NCI-H128 (cell line): ENCODE measurements at regions not wholly inside any gene's neighbourhood (a gene's known extent, or its start where the extent isn't known, plus 50 kb on each side); places are given as distances from the start of the nearest gene placed in this dataset.

Experiments
- DNase-seq: peaks from one replicate; lab custom pipeline; 2025; ENCODE audit not compliant: unreplicated experiment; lab: John Stamatoyannopoulos, UW

GRCh38 chr10:59082249-59082648, 94.2 kb upstream of the PHYHIPL start:
- DNase-seq: no peak

- no peak for DNase-seq
These were observed 91.4 kb upstream of the PHYHIPL start for GRCh38 chr10:59085054-59085453.

GRCh38 chr10:59085711-59086502, 90.5 kb upstream of the PHYHIPL start:
- no peak for DNase-seq

GRCh38 chr10:59087486-59087885, 89.0 kb upstream of the PHYHIPL start:
- no peak for DNase-seq

DNA sequence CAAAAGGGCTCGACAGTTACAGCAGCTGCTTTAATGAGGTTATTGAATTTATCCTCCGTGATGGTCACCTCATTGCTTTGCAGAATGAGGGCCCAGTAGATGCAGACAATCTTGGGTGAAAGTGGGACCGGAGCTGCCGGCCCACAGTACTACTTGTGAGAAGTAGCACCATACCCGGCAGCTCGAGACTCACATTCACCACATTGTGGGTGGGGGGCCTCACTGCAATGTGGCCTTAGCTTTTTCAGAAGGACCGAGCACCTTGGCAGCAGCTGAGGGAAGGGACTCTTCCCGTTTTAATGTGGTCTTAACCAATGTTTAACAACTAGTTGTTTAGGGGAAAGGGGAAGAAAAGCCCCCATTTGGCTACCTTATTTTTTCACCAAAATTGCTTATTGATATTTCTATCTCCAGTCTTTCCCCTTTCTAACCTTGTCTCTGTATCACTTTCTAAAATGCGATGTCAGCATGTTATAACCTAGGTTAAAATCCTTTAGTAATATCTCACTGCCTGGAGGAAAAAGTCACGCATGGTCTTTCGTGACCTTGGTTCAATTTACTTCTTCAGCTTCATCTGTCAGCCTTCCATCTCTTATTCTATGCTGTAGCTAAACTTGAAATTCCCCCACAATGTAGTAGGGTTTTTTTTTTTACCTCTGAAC, 87.4 kb upstream of the PHYHIPL start:
- DNase-seq: no peak

DNA sequence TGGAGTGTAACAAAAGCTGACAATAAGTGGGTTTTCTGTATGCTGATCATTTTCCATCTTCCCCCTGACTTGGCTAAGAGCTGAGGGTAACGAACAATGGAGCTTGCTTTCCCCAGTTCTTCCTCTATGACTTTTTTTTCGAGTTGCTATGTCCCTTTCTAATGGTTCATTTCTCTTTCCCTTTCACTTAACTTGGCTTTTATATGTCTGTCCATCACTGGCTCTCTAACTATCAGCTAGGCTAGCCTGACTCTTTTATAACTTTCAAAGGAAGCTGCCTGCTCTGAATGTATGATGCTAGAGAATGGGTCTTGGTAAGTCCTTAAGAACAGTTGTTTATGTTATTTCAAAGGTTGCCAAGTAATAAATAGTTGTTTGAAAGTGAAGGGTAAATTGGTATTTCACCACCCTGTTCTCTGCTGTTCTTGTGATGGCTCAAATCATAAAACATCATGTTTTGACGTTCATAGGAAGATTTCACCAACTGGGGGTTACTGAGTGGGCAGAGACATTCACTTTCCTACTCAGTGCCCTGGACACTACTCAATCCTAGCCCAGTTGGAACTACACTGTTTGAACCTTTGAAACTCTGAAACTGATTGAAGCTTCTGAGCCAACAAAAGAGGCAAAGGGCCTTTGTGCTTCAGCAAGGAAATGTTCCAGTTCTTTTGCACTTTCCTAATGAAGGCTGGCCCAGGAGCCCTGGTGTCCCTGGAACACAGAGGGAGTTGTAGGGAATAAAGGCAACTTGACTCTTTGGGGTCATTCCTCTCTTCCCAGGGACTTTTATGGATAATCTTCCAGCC, 85.4 kb upstream of the PHYHIPL start:
- no peak for DNase-seq

DNA sequence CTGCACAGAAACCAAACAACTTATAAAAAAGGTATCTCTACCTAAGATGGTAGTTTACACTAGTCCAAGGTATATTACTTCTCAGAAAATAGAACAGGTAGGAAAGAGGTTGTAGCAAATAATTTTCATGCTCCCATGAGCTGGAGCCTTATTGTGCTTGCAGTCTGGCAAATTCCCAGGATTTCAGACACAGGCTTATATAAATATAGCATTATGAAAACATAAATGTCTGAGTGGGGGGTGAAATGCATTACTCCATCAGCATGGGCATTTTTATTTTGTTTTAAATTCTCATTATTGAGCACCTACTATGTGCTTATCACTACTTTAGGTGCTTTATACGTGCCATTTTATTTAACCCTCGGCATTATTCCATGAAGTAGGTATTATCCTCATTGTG, 83.0 kb upstream of the PHYHIPL start:
- DNase-seq: no peak

DNA sequence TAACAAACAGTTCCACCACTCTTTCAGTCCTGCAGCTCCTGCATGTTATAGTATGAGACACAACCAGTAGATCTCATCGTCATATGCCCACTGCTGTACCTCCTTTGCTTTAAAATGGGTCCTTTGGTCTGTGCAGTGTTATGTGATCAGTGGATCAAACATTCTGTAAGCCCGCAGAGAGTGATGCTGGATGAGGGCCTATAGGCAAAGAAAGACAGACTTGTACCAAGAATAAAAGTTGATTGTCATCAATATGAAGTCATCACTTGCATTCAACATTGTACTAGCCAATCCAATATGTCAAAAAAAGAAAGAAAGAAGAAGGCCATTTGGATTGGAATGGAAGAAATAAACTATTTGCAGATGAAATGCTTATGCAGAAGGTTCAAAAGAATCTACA, 79.8 kb upstream of the PHYHIPL start:
- DNase-seq: no peak

DNA sequence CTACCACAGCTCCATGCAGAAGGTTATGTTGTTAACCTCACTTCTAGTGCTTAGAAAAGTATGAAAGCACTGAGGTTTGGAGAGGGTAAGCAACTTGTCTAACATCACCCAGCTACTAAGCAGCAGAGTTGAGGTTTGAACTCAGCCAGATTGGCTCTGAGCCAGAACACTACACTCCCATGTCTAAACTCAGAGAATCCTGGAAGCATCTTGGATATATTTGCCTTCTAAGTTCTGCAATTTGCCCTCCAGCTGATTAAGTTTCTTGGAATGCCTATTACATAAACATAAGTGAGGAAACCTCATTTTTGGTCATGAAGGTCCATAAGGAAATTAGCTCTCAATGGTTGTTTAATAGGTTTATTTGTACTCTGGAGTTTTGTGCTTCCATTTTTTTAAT, 78.1 kb upstream of the PHYHIPL start:
- DNase-seq: no peak

GRCh38 chr10:59098831-59099452, 77.5 kb upstream of the PHYHIPL start:
- DNase-seq: no peak

- no peak for DNase-seq
These were observed 77.0 kb upstream of the PHYHIPL start for GRCh38 chr10:59099481-59099880.

DNA sequence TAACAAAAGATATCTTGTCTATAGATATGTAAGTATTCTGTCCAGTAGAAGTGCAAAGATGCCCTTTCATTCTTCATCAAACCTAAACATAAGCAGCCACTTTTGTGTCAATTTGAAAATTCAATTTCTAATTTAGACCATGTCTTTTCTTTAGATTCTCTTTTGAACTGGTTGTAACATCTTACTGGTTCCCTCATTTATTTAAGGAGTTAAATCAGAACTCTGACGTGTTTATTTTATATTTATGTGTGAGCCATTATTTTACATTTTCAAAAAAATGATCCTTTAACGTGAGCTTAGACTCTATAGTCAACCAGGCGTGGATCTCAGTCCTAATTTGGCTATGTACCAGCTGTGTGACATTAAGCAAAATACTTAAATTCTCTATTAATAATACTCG, 74.0 kb upstream of the PHYHIPL start:
- no peak for DNase-seq

DNA sequence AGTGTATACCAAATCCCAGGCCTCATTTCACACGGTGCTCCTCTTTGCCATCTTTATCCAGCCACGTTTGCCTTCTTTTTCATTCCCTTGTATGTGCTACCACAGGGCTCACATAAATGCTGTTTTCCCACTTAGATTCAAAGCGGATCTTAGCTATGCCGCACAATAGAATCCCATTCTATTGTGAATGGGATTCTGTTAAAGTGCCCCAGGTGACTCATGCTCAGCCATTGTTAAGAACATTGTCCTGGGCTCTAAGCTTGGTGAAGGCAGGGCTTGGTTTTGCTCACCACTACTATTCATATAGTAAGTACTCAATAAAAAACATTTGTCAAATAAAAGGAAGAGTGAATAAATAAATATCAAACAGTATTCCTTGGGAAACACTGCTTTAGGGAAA, 72.3 kb upstream of the PHYHIPL start:
- DNase-seq: no peak

GRCh38 chr10:59106441-59106840, 70.0 kb upstream of the PHYHIPL start:
- no peak for DNase-seq

- DNase-seq: no peak
These were observed 69.3 kb upstream of the PHYHIPL start for GRCh38 chr10:59107147-59107546.

GRCh38 chr10:59108296-59108870, 68.1 kb upstream of the PHYHIPL start:
- no peak for DNase-seq

GRCh38 chr10:59108886-59109288, 67.6 kb upstream of the PHYHIPL start:
- no peak for DNase-seq

- no peak for DNase-seq
These were observed 66.6 kb upstream of the PHYHIPL start for GRCh38 chr10:59109826-59110225.

DNA sequence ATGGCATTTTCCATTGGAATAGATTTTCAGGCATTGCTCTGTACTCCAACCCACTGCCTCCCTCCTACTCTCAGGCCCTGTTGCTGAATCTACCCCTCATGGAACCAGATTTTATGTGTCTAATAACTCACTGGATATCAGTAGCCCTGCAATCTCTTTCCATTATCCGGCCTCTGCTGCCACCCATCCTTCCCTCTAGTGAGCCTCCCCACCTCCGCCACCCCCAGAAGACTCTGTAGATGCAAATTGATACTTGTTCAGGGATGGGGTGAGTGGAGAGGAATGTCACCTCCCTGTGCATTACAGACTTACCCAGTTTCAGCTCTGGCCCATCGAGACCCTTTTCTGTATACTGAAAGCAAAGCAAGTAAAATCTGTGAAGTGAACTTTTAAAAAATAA, 52.3 kb upstream of the PHYHIPL start:
- no peak for DNase-seq

DNA sequence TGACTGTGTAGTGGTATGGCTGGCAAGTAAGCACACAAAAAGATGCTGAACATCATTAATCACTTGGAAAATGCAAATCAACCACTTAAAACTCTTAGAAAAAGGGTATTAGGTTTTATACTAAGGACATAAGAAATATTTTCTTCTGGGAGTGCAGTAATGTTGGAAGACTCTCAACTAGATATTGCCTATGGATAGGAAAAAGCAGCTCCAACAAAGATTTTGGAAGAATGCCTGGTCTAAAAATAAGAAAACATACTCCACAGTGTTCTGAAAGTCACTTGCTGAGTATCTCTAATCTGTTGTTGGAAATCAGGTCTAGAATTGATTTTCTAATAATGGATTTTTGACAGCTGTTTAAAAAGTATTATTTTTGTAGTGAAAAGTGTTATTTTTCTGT, 50.8 kb upstream of the PHYHIPL start:
- DNase-seq: no peak

DNA sequence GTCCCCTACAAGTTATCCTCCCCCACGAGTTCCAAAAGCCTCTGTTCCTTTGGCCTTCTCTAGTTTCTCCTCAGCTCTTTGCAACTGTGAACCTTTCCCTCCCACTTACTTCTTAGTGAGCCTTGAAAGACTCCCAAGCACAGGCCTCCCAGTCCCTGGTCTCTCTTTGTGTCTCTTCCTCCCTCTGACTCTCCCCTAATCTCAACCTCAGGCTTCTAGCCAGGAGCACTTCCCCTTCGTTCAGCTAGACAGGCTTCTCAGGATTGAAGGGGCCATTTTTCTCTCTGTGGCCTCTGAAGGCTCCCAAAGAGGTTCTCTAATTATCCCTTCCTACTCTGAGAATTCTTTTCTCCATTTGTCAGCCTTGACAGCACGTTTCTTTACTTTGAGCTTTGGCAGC, 50.2 kb upstream of the PHYHIPL start:
- no peak for DNase-seq
